ENCODE measurements at regions not wholly inside any gene's neighbourhood (a gene's known extent, or its start where the extent isn't known, plus 50 kb on each side); places are given as distances from the start of the nearest gene placed in this dataset.
"Not testable (repeated sequence)": the region's sequence is repeated elsewhere in the genome, so short reads cannot be mapped to it uniquely, and the experiment has no call there.

- no peaks in the 10 kb centered on the region for H3K27me3 ChIP-seq (ENCODE audit: insufficient read depth, low read length)
- H3K4me1 ChIP-seq (ENCODE audit: insufficient read depth, low read length): no peaks in the 10 kb centered on the region
- H3K4me3 ChIP-seq (ENCODE audit: low read length): no peak overlapping the region
- H3K36me3 ChIP-seq (ENCODE audit: insufficient read depth, low read length): no peaks in the 10 kb centered on the region
- no peak overlapping the region for H2AFZ ChIP-seq (ENCODE audit: low read depth, low read length)
- no peaks in the 10 kb centered on the region for H3K9me3 ChIP-seq (ENCODE audit: low read length)
These were observed 210.2 kb upstream of the ADAMTS3 start for GRCh38 chr4:72779241-72779640.

GRCh38 chr4:72777436-72777835 is 208.4 kb upstream of the ADAMTS3 start:
- H3K36me3 ChIP-seq (ENCODE audit: insufficient read depth, low read length): no peaks in the 10 kb centered on the region
- H3K9me3 ChIP-seq (ENCODE audit: low read length): no peaks in the 10 kb centered on the region
- no peaks in the 10 kb centered on the region for H3K27me3 ChIP-seq (ENCODE audit: insufficient read depth, low read length)
- H3K4me1 ChIP-seq (ENCODE audit: insufficient read depth, low read length): no peaks in the 10 kb centered on the region
- H2AFZ ChIP-seq (ENCODE audit: low read depth, low read length): no peak overlapping the region
- H3K4me3 ChIP-seq (ENCODE audit: low read length): no peak overlapping the region

- no peak overlapping the region for H3K4me3 ChIP-seq (ENCODE audit: low read length)
- no peaks in the 10 kb centered on the region for H3K9me3 ChIP-seq (ENCODE audit: low read length)
- no peaks in the 10 kb centered on the region for H3K4me1 ChIP-seq (ENCODE audit: insufficient read depth, low read length)
- no peak overlapping the region for H2AFZ ChIP-seq (ENCODE audit: low read depth, low read length)
- no peaks in the 10 kb centered on the region for H3K27me3 ChIP-seq (ENCODE audit: insufficient read depth, low read length)
- H3K36me3 ChIP-seq (ENCODE audit: insufficient read depth, low read length): no peaks in the 10 kb centered on the region
These were observed 201.7 kb upstream of the ADAMTS3 start for GRCh38 chr4:72770708-72771107.

GRCh38 chr4:72768364-72768763 is 199.3 kb upstream of the ADAMTS3 start:
- Histone ChIP-seq H3K27me3 (ENCODE audit: insufficient read depth, low read length) (no peaks in the 10 kb centered on the region), H2AFZ (ENCODE audit: low read depth, low read length) (no peak overlapping the region), H3K36me3 (ENCODE audit: insufficient read depth, low read length) (no peaks in the 10 kb centered on the region), H3K9me3 (ENCODE audit: low read length) (no peaks in the 10 kb centered on the region), H3K4me1 (ENCODE audit: insufficient read depth, low read length) (no peaks in the 10 kb centered on the region), H3K4me3 (ENCODE audit: low read length) (no peak overlapping the region)

DNA sequence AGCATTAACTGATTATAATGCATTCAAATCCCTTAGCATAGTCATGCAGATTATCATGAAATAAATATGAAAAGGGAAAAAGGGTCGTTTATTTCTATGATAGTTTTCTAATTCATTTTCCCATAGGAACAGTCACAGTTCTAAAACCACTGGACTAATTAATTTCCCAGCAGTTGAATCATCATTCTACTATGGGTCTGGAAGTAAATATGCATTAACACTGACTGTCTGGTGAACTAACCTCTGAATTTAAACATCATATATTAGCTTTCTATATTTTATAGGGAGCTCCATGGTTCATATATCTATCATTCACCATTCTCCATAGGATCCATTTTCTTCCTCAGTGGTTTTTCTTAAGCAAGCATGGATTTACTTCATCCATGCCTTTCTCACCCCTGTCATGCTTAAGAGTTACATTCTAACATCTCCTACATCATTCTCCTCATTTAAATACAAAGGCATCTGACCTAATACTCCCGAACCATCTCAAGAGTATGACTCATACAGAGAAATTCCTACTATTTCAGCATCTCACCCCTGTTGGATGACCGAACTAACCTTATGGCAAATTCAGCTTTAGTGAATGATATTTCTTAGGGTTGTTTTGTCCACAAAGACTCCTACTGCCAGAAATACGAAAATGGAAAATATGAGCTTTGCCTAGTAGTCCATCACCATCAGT is 198.7 kb upstream of the ADAMTS3 start:
- H3K9me3 ChIP-seq (ENCODE audit: low read length): no peaks in the 10 kb centered on the region
- H2AFZ ChIP-seq (ENCODE audit: low read depth, low read length): no peak overlapping the region
- H3K36me3 ChIP-seq (ENCODE audit: insufficient read depth, low read length): no peaks in the 10 kb centered on the region
- H3K27me3 ChIP-seq (ENCODE audit: insufficient read depth, low read length): no peaks in the 10 kb centered on the region
- no peaks in the 10 kb centered on the region for H3K4me1 ChIP-seq (ENCODE audit: insufficient read depth, low read length)
- no peak overlapping the region for H3K4me3 ChIP-seq (ENCODE audit: low read length)

DNA sequence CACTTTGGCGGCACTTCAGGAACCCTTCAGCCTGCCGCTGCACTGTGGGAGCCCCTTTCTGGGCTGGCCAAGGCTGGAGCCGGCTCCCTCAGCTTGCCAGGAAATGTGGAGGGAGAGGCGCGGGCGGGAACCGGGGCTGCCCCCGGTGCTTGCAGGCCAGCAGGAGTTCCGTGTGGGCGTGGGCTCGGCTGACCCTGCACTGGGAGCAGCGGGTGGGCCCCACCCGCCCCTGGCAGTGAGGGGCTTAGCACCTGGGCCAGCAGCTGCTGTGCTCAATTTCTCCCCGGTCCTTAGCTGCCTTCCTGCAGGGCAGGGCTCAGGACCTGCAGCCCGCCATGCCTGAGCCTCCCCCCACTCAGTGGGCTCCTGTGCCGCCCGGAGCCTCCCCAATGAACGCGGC is 196.8 kb upstream of the ADAMTS3 start:
- H3K4me1 ChIP-seq (ENCODE audit: insufficient read depth, low read length); H3K36me3 ChIP-seq (ENCODE audit: insufficient read depth, low read length); H3K9me3 ChIP-seq (ENCODE audit: low read length); H3K4me3 ChIP-seq (ENCODE audit: low read length); H3K27me3 ChIP-seq (ENCODE audit: insufficient read depth, low read length); H2AFZ ChIP-seq (ENCODE audit: low read depth, low read length): not testable (repeated sequence)

DNA sequence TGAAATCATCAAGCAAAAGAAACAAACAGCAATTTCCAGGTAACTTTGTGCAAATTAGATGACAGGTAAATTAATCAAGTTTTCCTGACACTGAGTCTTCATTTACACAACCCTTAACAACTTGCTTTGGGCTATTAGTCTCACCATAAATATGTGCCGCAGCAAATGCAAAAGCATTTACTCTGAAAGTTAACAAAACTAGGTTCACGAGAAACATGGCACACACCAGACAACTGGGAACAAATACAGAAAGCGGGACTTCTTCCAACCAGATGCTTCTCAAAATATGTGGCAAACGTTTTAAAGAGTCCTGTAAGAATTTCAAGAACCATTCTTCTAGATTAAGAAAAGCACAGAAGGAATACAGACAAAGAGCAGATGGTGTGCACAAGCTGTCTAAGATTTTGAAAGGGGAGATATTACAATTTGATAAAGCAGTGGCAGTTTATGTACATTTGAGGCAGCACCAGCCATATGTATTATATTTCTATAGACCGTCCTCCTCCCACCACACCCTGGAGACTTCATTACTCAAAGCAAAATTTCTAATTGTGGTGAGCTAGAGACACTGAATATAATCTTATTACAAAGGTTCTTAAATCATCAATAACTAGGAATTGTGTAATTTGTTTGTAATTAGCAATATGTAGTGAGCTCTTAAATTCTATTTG is 192.5 kb upstream of the ADAMTS3 start:
- no peak overlapping the region for H3K4me3 ChIP-seq (ENCODE audit: low read length)
- H3K4me1 ChIP-seq (ENCODE audit: insufficient read depth, low read length): no peaks in the 10 kb centered on the region
- H3K9me3 ChIP-seq (ENCODE audit: low read length): no peaks in the 10 kb centered on the region
- H2AFZ ChIP-seq (ENCODE audit: low read depth, low read length): peak overlapping the region; percentile 52
- H3K27me3 ChIP-seq (ENCODE audit: insufficient read depth, low read length): no peaks in the 10 kb centered on the region
- H3K36me3 ChIP-seq (ENCODE audit: insufficient read depth, low read length): no peaks in the 10 kb centered on the region

DNA sequence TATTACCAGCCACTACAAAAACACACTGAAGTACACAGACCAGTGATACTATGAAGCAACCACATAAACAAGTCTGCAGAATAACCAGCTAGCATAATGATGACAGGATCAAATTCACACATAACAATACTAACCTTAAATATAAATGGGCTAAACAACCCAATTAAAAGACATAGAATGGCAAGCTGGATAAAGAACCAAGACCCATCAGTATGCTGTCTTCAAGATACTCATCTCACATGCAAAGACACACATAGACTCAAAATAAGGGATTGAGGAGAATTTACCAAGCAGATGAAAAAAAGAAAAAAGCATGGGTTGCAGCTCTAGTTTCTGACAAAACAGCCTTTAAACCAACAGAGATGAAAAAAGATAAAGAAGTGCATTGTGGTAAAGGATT is 184.4 kb upstream of the ADAMTS3 start:
- not testable (repeated sequence) for H3K4me1 ChIP-seq (ENCODE audit: insufficient read depth, low read length); H3K9me3 ChIP-seq (ENCODE audit: low read length); H2AFZ ChIP-seq (ENCODE audit: low read depth, low read length); H3K36me3 ChIP-seq (ENCODE audit: insufficient read depth, low read length); H3K4me3 ChIP-seq (ENCODE audit: low read length); H3K27me3 ChIP-seq (ENCODE audit: insufficient read depth, low read length)

- H3K27me3 ChIP-seq (ENCODE audit: insufficient read depth, low read length): no peaks in the 10 kb centered on the region
- no peak overlapping the region for H2AFZ ChIP-seq (ENCODE audit: low read depth, low read length)
- H3K4me1 ChIP-seq (ENCODE audit: insufficient read depth, low read length): peaks cover 1% of the 10 kb centered on the region
- H3K4me3 ChIP-seq (ENCODE audit: low read length): no peak overlapping the region
- H3K9me3 ChIP-seq (ENCODE audit: low read length): no peaks in the 10 kb centered on the region
- no peaks in the 10 kb centered on the region for H3K36me3 ChIP-seq (ENCODE audit: insufficient read depth, low read length)
These were observed 175.2 kb upstream of the ADAMTS3 start for GRCh38 chr4:72744103-72744725.

GRCh38 chr4:72743078-72743477 is 174.1 kb upstream of the ADAMTS3 start:
- H3K4me1 ChIP-seq (ENCODE audit: insufficient read depth, low read length): peaks cover 6% of the 10 kb centered on the region
- H2AFZ ChIP-seq (ENCODE audit: low read depth, low read length): no peak overlapping the region
- no peaks in the 10 kb centered on the region for H3K9me3 ChIP-seq (ENCODE audit: low read length)
- H3K4me3 ChIP-seq (ENCODE audit: low read length): no peak overlapping the region
- H3K36me3 ChIP-seq (ENCODE audit: insufficient read depth, low read length): no peaks in the 10 kb centered on the region
- no peaks in the 10 kb centered on the region for H3K27me3 ChIP-seq (ENCODE audit: insufficient read depth, low read length)

- Histone ChIP-seq H3K27me3 (ENCODE audit: insufficient read depth, low read length) (no peaks in the 10 kb centered on the region), H3K4me3 (ENCODE audit: low read length) (no peak overlapping the region), H2AFZ (ENCODE audit: low read depth, low read length) (no peak overlapping the region), H3K9me3 (ENCODE audit: low read length) (no peaks in the 10 kb centered on the region), H3K36me3 (ENCODE audit: insufficient read depth, low read length) (no peaks in the 10 kb centered on the region), H3K4me1 (ENCODE audit: insufficient read depth, low read length) (no peaks in the 10 kb centered on the region)
These were observed 146.3 kb upstream of the ADAMTS3 start for GRCh38 chr4:72715299-72715698.

- no peak overlapping the region for H3K4me3 ChIP-seq (ENCODE audit: low read length)
These were observed 145.7 kb upstream of the ADAMTS3 start for GRCh38 chr4:72714482-72715279.

GRCh38 chr4:72712997-72713396 is 144.0 kb upstream of the ADAMTS3 start:
- no peak overlapping the region for H2AFZ ChIP-seq (ENCODE audit: low read depth, low read length)
- H3K36me3 ChIP-seq (ENCODE audit: insufficient read depth, low read length): no peaks in the 10 kb centered on the region
- H3K9me3 ChIP-seq (ENCODE audit: low read length): no peaks in the 10 kb centered on the region
- no peak overlapping the region for H3K4me3 ChIP-seq (ENCODE audit: low read length)
- no peaks in the 10 kb centered on the region for H3K27me3 ChIP-seq (ENCODE audit: insufficient read depth, low read length)
- no peaks in the 10 kb centered on the region for H3K4me1 ChIP-seq (ENCODE audit: insufficient read depth, low read length)

More at GRCh38 chr4:72714482-72715279, 145.7 kb upstream of the ADAMTS3 start:
- H3K36me3 ChIP-seq (ENCODE audit: insufficient read depth, low read length): no peaks in the 10 kb centered on the region
- H3K27me3 ChIP-seq (ENCODE audit: insufficient read depth, low read length): no peaks in the 10 kb centered on the region
- no peak overlapping the region for H2AFZ ChIP-seq (ENCODE audit: low read depth, low read length)
- H3K4me1 ChIP-seq (ENCODE audit: insufficient read depth, low read length): no peaks in the 10 kb centered on the region
- H3K9me3 ChIP-seq (ENCODE audit: low read length): no peaks in the 10 kb centered on the region
